Glutamatergic neuron (in vitro differentiated cells): ENCODE measurements at regions not wholly inside any gene's neighbourhood (a gene's known extent, or its start where the extent isn't known, plus 50 kb on each side); places are given as distances from the start of the nearest gene placed in this dataset.
"Not testable (repeated sequence)": the region's sequence is repeated elsewhere in the genome, so short reads cannot be mapped to it uniquely, and the experiment has no call there.

Experiments used
- DNase-seq: peaks from one replicate; pipeline ENCODE4 v3.0.0; 2022
- H3K27ac Mint-ChIP-seq: one replicate; pipeline ENCODE4 v1.8.0; 2020; ENCODE audit warnings: mild to moderate bottlenecking, mixed read lengths, inconsistent platforms; ENCODE audit not compliant: unreplicated experiment
- H3K27me3 Mint-ChIP-seq: one replicate; pipeline ENCODE4 v1.8.0; 2020; ENCODE audit warnings: mild to moderate bottlenecking, moderate library complexity, mixed read lengths, inconsistent platforms; ENCODE audit not compliant: unreplicated experiment
- H3K36me3 Mint-ChIP-seq: one replicate; pipeline ENCODE4 v1.8.0; 2020; ENCODE audit warnings: mild to moderate bottlenecking, mixed read lengths, inconsistent platforms; ENCODE audit not compliant: unreplicated experiment
- H3K4me1 Mint-ChIP-seq: one replicate; pipeline ENCODE4 v1.8.0; 2020; ENCODE audit warnings: mild to moderate bottlenecking, low read depth, mixed read lengths, inconsistent platforms; ENCODE audit not compliant: unreplicated experiment
- H3K4me3 Mint-ChIP-seq: one replicate; pipeline ENCODE4 v1.8.0; 2020; ENCODE audit warnings: mild to moderate bottlenecking, mixed read lengths, inconsistent platforms; ENCODE audit not compliant: unreplicated experiment
- H3K9me3 Mint-ChIP-seq: one replicate; pipeline ENCODE4 v1.8.0; 2020; ENCODE audit warnings: mild to moderate bottlenecking, moderate library complexity, mixed read lengths, inconsistent platforms; ENCODE audit not compliant: unreplicated experiment
- TF ChIP-seq, protein P1 (sequence below): fragments of 200-600 bp; sonication (generic); IDR thresholded peaks from one replicate; pipeline ENCODE4 v1.5.0; 2021; ENCODE audit not compliant: partially characterized antibody, unreplicated experiment

DNA sequence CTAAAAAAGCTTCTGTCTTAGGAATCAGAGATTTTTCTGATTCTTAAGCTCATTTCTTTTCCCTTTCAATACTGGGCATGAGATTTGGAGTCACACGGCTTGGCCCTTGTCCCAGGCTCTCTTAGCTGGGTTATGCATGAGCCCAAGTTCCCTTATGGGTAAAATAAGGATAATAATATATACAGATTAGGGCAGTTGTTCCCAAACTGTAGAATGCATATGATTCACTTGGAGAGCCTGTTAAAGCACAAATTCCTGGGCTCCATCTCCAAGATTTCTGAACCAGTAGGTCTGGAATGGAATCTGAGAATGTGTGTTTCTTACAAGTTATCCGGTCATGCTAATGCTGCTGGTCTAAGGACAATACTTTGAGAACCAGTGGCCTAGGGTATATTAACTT lies 154.0 kb downstream of the REEP3 start:
- Mint-ChIP-seq H3K9me3 (no peaks in the 10 kb centered on the region), H3K4me1 (peaks cover 16% of the 10 kb centered on the region), H3K27ac (no peak overlapping the region), H3K36me3 (no peaks in the 10 kb centered on the region), H3K27me3 (no peaks in the 10 kb centered on the region), H3K4me3 (no peak overlapping the region)
- TF ChIP-seq, protein P1, sequence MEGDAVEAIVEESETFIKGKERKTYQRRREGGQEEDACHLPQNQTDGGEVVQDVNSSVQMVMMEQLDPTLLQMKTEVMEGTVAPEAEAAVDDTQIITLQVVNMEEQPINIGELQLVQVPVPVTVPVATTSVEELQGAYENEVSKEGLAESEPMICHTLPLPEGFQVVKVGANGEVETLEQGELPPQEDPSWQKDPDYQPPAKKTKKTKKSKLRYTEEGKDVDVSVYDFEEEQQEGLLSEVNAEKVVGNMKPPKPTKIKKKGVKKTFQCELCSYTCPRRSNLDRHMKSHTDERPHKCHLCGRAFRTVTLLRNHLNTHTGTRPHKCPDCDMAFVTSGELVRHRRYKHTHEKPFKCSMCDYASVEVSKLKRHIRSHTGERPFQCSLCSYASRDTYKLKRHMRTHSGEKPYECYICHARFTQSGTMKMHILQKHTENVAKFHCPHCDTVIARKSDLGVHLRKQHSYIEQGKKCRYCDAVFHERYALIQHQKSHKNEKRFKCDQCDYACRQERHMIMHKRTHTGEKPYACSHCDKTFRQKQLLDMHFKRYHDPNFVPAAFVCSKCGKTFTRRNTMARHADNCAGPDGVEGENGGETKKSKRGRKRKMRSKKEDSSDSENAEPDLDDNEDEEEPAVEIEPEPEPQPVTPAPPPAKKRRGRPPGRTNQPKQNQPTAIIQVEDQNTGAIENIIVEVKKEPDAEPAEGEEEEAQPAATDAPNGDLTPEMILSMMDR, result no peak
- no peak for DNase-seq

DNA sequence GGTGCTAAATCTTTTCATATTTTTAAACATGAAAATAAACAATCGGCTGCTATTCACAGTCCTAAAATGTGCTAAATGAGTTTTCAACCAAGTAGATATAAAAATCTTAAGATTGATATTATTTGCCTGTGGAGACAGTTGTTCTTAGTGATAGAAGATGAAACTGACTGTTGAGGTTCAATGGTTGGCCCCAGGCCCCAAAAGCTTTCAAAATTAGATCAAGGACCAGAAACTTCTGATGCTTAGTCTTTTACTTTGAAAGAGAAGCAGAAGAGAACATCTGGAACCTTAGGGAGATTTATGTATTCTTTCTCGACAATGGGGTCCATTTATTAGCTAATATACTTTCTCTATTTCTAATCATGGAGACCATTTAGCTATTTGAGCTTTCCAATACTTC lies 155.8 kb downstream of the REEP3 start:
- Mint-ChIP-seq H3K27ac (no peak overlapping the region), H3K4me1 (peaks cover 4% of the 10 kb centered on the region), H3K27me3 (no peaks in the 10 kb centered on the region), H3K36me3 (no peaks in the 10 kb centered on the region), H3K4me3 (no peak overlapping the region), H3K9me3 (no peaks in the 10 kb centered on the region)
- TF ChIP-seq, protein P1, result no peak
- no peak for DNase-seq

DNA sequence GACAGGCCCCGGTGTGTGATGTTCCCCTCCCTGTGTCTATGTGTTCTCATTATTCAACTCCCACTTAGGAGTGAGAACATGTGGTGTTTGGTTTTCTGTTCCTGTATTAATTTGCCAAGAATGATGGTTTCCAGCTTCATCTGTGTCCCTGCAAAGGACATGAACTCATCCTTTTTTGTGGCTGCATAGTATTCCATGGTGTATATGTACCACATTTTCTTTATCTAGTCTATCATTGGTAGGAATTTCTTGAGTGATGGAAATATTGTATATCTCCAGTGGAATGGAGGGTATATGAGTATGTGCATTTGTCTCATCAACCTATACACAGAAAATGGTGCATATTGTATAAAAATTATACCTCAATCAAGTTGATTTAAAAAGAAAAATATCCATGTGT lies 159.3 kb downstream of the REEP3 start:
- not testable (repeated sequence) for H3K4me3 Mint-ChIP-seq, H3K36me3 Mint-ChIP-seq, H3K27ac Mint-ChIP-seq, H3K4me1 Mint-ChIP-seq, H3K9me3 Mint-ChIP-seq, DNase-seq, H3K27me3 Mint-ChIP-seq

DNA sequence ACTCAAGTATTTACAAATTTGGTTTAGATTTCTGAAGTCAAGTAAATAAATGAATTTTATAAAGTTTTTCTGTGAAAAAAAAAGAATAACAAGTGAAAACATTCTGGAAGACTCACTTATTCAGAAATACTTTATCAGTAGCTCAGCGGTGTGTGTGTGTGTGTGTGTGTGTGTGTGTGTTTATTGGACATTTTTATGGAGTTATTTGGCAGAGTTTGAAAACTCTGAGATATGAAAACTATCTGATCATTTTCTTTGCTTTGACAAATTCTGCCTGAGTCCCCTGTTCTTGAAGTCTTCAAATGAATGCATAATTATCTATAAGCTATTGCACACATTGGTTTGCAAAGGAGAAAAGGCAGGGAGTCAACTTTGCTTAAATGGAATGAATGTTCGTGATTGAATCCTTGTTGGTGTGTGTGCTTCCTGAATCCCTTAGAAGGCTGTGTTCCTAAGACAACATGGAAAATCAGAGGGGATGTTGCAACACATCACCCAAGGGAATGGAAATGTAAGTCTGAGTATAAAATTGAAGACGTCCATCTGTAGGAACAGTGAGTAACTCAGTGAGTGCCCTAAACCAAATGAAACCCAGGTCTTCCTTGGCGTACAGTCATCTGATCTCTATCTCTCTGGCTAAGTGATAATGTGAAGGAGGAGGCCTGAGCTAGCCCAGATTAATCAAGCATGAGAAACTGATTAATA lies 160.9 kb downstream of the REEP3 start:
- Mint-ChIP-seq H3K4me1 (peaks cover 8% of the 10 kb centered on the region), H3K9me3 (no peaks in the 10 kb centered on the region), H3K4me3 (peak overlapping the region; percentile 42), H3K27ac (no peak overlapping the region), H3K36me3 (no peaks in the 10 kb centered on the region), H3K27me3 (no peaks in the 10 kb centered on the region)
- no peak for DNase-seq
- TF ChIP-seq, protein P1, result no peak

DNA sequence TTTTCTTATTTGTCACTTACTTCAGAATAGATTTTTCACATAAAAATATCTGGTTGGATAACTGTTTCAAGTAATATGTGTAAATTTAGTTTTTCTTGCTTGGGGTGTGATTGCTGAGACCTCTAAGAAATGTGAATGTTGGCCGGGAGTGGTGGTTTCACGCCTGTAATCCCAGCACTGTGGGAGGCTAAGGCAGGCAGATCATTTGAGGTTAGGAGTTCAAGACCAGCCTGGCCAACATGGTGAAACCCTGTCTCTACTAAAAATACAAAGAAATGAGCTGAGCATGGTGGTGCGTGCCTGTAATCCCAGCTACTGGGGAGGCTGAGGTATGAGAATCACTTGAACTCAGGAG lies 161.5 kb downstream of the REEP3 start:
- not testable (repeated sequence) for H3K27me3 Mint-ChIP-seq, DNase-seq, H3K9me3 Mint-ChIP-seq, H3K36me3 Mint-ChIP-seq, H3K4me1 Mint-ChIP-seq, H3K27ac Mint-ChIP-seq
- peak overlapping the region; percentile 42 for H3K4me3 Mint-ChIP-seq

DNA sequence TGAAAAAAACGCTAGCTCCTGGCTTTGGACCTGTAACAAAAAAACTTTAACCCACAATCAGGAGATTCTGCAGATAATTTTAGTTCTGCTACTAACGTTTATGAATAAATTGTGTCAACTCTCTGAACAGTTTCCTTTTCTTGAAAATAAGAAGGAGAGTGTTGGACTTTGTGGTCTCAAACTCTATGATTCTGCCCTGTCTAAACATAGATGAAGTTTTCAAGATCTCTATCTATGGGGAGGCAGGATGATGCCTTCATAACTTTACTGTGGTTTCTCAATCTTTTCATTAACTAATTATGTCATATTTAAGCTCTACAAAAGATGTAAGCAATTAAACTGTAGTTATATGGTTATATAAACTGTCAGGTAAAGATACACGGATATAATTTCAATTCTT lies 162.0 kb downstream of the REEP3 start:
- Mint-ChIP-seq H3K27me3 (no peaks in the 10 kb centered on the region), H3K27ac (no peak overlapping the region), H3K4me1 (peaks cover 8% of the 10 kb centered on the region), H3K9me3 (no peaks in the 10 kb centered on the region), H3K4me3 (no peak overlapping the region), H3K36me3 (no peaks in the 10 kb centered on the region)
- DNase-seq, result no peak
- TF ChIP-seq, protein P1, result no peak
